ENCODE measurements at regions not wholly inside any gene's neighbourhood (a gene's known extent, or its start where the extent isn't known, plus 50 kb on each side); places are given as distances from the start of the nearest gene placed in this dataset.

GRCh38 chr10:123289432-123289831, 135.2 kb downstream of the BUB3 start:
- TF ChIP-seq GLIS3 (CRISPR knock-in tag; IDR thresholded peaks at IDR 0.05) (no peak), PATZ1 (CRISPR knock-in tag; IDR thresholded peaks at IDR 0.05; ENCODE audit: borderline replicate concordance) (no peak), ESRRG (CRISPR knock-in tag; IDR thresholded peaks at IDR 0.05) (no peak), TSHZ2 (CRISPR knock-in tag; IDR thresholded peaks at IDR 0.05) (no peak)
- no peak for ATAC-seq

GRCh38 chr10:123294109-123294508, 139.9 kb downstream of the BUB3 start:
- TF ChIP-seq ARNTL (CRISPR knock-in tag; IDR thresholded peaks at IDR 0.05; ENCODE audit: borderline replicate concordance, low read depth): no peak
- ATAC-seq: no peak

- no peak for ATAC-seq
- TF ChIP-seq RARB (CRISPR knock-in tag; IDR thresholded peaks at IDR 0.05) (no peak), ISL1 (CRISPR knock-in tag; IDR thresholded peaks at IDR 0.05) (no peak), CREB5 (CRISPR knock-in tag; IDR thresholded peaks at IDR 0.05; ENCODE audit: low read depth) (no peak), POU6F1 (CRISPR knock-in tag; IDR thresholded peaks at IDR 0.05; ENCODE audit: borderline replicate concordance, low read depth) (no peak), OSR1 (CRISPR knock-in tag; IDR thresholded peaks at IDR 0.05) (no peak), ZNF565 (CRISPR knock-in tag; conservative IDR thresholded peaks at IDR 0.05; ENCODE audit: low read depth) (no peak), ESRRG (CRISPR knock-in tag; IDR thresholded peaks at IDR 0.05) (no peak)
Observed at GRCh38 chr10:123294886-123295285, 140.7 kb downstream of the BUB3 start.

- no peak for ATAC-seq
- no peak for TF ChIP-seq ZC3H10 (CRISPR knock-in tag; IDR thresholded peaks at IDR 0.05)
- TF ChIP-seq ZNF8 (CRISPR knock-in tag; IDR thresholded peaks at IDR 0.05): no peak
- no peak for TF ChIP-seq ISL1 (CRISPR knock-in tag; IDR thresholded peaks at IDR 0.05)
- TF ChIP-seq ZFP30 (CRISPR knock-in tag; IDR thresholded peaks at IDR 0.05): no peak
- no peak for TF ChIP-seq RARB (CRISPR knock-in tag; IDR thresholded peaks at IDR 0.05)
- TF ChIP-seq TCF4 (CRISPR knock-in tag; IDR thresholded peaks at IDR 0.05; ENCODE audit: borderline replicate concordance): no peak
- TF ChIP-seq CSDC2 (CRISPR knock-in tag; IDR thresholded peaks at IDR 0.05): no peak
- TF ChIP-seq TSHZ2 (CRISPR knock-in tag; IDR thresholded peaks at IDR 0.05): no peak
- TF ChIP-seq TOX (CRISPR knock-in tag; IDR thresholded peaks at IDR 0.05; ENCODE audit: borderline replicate concordance): no peak
- no peak for TF ChIP-seq ZNF565 (CRISPR knock-in tag; conservative IDR thresholded peaks at IDR 0.05; ENCODE audit: low read depth)
- no peak for TF ChIP-seq CREB5 (CRISPR knock-in tag; IDR thresholded peaks at IDR 0.05; ENCODE audit: low read depth)
Observed at GRCh38 chr10:123295644-123296043, 141.4 kb downstream of the BUB3 start.

Measured in SK-N-SH treated with all-trans-retinoic acid at 6 μM for 48 hours (cell line).